NCI-H2171 (cell line): ENCODE measurements at regions not wholly inside any gene's neighbourhood (a gene's known extent, or its start where the extent isn't known, plus 50 kb on each side); places are given as distances from the start of the nearest gene placed in this dataset.

Source experiments
- DNase-seq: peaks from one replicate; lab custom pipeline; 2025; lab: John Stamatoyannopoulos, UW

GRCh38 chr2:2694746-2695145 is 363.7 kb upstream of the MYT1L start:
- no peak for DNase-seq

DNA sequence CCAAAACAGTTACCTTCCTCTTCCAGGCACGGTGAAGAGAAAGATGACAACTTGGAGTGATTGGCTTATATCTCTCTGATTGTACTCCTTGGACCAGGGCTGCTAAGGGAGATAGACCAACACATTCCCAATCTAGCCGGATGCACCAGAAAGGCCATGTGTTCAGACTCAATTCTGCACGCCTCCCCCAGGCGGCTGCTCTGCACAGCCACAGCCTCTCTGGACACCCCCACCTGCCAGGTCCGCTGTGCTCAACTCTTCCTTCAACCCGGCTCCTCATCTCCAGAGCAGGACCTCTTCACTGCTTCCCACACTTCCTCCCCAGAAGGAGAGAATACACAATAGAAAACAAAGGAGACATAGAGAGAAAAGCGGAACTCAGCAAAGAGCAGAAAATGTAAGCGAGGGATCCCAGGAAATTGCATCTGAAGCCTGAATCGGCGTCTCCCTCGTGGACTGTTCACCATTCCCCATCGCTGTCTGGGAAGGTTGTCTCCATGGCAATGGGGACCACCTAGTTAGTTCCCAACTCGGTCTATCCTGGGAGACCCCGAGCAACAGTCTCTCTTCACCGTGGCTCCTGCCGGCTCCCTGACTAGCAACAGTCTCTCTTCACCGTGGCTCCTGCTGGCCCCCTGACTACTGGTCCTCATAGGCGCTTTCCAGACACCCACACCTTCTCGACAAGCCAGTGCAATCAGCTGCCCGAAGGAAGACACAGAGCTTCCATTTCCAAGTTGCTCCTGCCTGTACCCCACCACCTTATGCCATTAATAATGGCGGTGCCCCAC is 361.7 kb upstream of the MYT1L start:
- no peak for DNase-seq

DNA sequence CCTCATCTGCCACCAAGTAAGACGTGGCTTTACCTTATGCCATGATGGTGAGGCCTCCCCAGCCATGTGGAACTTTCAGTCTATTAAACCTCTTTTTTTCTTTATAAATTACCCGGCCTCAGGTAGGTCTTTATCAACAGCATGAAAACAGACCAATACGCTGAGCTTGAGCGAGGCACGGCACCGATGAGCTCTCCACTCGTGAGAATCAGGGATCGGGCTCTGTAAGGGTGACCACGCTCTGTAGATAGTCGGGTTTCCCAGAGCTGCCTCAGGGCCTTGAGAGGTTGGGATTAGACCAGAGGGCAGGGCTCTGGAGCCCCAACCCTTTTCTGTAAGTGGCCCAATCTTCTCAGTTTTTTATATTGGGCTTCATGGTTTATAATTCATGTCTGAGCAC is 360.3 kb upstream of the MYT1L start:
- no peak for DNase-seq

DNA sequence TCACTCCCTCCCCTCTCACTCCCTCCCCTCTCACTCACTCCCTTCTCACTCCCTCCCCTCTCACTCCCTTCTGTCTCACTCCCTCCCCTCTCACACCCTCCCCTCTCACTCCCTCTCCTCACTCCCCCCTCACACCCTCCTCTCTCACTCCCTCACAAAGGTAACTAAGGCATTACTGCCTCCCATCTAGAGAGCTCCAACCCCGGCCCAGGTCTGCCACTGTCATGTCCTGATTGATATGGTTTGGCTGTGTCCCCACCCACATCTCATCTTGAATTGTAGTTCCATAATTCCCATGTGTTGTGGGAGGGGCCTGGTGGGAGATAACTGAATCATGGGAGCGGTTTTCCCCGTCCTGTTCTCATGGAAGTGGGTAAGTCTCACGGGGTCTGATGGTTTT is 359.9 kb upstream of the MYT1L start:
- DNase-seq = no peak

DNA sequence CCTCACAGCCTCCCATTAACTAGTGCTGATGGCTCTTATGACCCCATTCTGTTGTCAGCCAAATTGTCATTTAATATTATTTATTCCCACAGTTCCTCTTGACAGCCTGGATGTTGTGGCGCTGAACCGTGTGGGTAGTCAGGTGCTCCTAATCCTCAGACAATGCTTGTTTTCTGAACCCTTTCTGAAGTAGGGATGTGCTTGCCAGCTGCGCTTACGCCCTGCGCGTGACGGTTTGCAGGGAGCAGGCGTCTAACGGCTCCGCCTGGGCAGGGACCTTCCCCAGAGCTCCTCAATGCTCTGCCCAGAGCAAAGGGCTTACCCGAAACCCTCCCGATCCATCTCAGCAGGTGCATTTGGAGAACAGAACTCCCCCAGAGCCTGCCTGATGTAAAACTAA is 358.2 kb upstream of the MYT1L start:
- DNase-seq = no peak

- no peak for DNase-seq
Observed at GRCh38 chr2:2688254-2688653, 357.2 kb upstream of the MYT1L start.

DNA sequence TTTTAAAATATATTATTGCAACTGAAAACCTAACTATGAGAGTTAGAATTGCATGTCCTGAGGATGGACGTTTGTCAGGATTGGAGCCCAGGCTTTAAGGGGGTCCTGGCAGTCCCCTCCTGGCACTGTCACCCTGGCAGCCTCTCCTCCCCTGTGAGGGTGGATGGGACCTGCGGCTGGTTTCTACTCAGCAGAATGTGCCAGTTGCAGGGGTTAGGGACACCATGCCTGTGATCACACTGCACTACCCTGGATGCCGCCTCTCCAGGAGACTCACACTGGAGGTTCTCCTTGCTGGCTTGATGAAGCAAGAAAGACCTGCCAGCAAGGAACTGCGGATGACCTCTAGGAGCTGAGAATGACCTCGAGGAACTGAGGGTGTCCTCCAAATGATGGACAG is 356.7 kb upstream of the MYT1L start:
- no peak for DNase-seq

- DNase-seq = no peak
Observed at GRCh38 chr2:2686222-2686621, 355.1 kb upstream of the MYT1L start.

GRCh38 chr2:2683606-2684224 is 352.6 kb upstream of the MYT1L start:
- DNase-seq = no peak

DNA sequence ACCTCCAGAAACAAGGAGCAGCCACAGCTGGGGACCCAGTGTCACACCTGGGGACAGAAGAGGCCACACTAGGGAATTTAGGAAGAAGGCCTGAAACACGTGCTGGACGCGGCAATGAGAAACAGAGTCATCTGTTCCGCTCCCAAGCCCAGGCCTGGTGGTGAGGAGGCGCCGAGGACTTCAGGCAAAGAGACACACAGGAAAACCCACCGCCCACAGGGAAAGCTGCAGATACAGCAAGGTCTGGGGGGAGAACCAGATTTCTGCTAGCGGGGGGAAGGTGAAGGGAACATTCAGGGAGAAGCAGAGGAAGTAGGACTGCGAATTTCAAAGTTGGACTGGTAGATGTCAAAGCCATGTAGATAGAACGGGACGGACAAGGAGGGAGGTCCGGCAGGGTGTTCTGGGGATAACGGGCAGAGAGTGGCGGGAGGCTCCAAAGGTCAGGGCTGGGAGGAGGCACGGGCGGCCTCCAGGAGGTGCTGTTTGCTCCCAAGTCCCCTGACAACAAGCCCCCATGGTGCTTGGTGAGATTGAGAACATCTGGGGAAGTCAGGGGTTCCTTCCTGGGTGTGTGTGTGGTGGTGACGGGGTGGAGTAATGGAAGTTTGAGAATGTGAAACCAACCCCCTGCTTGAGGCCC is 351.7 kb upstream of the MYT1L start:
- no peak for DNase-seq

DNA sequence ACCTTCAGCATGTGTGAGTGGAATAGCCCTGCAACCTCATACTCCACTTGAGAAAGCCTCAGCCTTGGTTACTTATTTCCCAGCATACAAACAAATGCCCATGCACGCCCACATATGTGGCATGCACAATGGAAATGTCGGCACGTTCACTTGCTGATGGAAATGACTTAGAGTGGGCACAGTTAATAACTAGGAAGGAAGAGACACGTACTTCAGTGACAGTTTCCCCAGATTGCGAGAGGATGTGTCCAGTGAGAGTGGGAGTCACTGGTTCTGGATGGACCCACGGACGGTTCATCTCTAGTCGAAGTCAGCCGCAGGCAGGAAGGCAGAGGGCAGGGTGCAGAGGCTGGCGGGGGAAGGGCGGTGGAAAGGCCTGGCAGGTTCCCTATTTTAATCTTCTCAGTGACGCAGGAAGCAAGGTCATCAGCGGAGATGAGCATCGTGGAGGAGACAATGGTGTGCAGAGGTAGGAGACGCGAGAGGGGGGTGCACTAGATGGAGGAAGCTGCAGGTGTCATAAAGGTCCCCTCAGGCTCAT is 350.7 kb upstream of the MYT1L start:
- DNase-seq = no peak

GRCh38 chr2:2681085-2681484 is 350.0 kb upstream of the MYT1L start:
- DNase-seq = no peak

- no peak for DNase-seq
Observed at GRCh38 chr2:2674831-2675230, 343.8 kb upstream of the MYT1L start.

DNA sequence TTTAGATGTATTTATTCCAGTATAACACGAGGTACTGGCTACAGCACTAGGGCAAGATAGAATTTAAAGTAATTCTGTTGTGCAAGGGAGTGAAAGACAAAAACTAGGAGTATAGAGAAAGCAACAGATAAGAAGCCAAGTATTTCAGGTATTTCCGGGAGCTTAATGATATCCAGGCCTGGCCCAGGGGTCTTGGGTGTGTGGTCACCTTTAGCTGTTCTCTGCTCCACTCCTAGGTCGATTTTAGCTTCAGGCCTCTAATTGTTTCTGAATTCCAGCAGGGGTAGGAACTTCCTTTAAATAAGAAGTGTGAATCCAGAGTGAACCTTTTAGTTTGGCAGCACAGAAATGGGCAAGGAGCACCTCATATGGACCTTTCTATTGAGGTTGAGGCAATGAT is 342.3 kb upstream of the MYT1L start:
- no peak for DNase-seq

- DNase-seq = no peak
Observed at GRCh38 chr2:2672249-2672648, 341.2 kb upstream of the MYT1L start.

DNA sequence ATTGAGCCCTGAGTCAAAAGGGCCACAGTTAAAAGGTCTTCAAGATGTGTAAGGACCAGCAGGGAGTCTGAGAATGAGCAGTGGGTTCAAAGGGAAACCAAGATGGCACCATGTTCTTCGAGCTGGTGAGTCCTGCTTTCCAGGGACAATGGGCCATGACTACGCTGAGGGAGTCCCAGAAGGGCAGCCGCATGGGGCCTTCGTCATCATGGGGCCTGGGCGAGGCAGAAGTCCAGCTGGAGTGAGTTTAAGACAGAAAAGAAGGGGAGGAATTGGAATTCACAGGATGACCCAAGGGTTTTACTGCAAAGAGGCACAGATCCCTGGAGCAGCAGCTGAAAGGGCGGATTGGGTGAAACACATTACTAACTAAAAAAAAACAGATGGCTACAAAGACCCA is 340.8 kb upstream of the MYT1L start:
- no peak for DNase-seq

DNA sequence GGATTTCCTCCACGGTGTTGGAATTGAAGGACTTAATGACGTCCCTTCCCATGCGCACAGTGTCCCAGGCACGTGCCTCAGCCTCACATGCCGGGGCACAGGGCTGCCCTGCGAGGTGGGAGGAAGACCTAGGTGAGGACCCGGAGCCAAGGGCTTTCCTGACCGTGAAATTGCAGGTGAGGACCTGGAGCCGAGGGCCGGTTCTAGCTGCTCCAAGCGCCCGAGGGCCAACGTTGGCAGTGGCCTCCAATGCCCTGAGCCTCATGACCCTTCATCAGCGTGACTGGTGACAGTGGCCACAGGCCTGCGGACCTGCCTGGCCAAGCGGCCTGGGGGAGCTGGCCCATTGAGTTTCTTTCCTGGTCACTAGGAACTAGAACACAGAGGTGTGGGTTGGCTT is 338.2 kb upstream of the MYT1L start:
- no peak for DNase-seq

GRCh38 chr2:2668681-2669265 is 337.7 kb upstream of the MYT1L start:
- no peak for DNase-seq

- no peak for DNase-seq
Observed at GRCh38 chr2:2667690-2668089, 336.6 kb upstream of the MYT1L start.

- DNase-seq = no peak
Observed at GRCh38 chr2:2665834-2666133, 334.7 kb upstream of the MYT1L start.

DNA sequence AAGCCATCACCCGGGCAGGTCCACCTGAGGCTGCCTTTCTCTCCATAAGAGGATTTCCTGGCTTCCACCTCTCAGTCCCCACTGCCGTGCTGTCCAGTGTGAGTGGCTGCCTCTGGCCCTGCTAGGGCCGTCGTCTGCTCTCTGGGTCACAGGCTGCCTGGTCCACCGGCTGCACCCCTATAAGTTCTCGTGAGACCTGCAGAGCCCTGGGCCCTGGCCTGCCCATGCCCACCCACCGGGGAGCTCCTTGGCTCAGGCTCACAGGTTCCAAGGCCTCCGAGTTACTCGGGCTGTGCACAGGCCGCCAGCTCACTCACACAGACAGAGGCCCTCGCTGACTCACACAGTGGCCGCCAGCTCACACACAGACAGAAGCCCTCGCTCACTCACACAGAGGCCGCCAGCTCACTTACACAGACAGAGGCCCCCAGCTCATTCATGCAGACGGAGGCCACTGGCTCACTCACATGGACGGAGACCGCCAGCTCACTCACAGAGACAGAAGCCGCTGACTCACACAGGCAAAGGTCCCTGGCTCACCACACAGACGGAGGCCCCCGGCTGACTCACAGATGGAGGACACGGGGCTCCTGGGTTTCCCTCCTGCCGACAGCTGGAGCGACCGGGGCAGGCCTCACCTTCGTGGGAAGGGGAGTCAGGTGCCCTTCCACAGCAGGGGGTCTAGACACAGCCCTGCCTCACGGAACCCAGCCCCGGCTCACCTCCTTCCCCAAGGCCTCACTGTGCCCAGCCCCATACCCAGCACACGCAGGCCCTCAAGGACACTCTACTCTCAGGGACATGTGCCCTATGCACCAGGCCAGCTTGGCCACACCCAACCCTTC is 334.1 kb upstream of the MYT1L start:
- peak; percentile 57 for DNase-seq

DNA sequence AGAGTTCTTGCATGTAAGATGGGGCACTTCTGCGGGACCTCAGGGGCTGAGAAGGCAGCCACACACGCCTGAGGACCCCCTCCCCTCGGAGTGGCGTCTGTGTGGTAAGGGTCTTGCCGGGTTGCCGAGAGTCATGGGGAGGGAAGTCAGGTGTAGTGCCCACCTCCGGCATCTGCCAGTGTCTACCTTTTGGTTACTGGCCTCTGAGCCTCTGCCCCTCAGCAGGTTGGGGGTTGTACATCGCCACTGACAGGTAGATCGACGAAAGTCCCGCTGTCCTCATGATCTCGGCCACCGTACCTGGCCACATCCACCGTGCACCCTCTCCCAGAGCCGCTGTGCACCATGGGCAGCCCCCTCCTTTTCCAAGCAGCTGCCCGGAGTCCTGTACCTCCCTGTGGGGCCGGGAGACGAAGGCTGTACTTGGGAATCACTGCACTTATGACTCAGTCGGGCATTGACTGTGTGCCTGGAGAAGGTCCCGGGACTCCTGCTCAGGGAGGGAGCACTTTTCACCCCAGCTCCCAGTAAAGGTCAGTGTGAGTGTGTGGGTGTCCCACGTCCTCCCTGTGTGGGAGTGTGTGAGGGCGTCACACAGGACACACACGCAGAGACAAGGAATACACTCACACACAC is 332.4 kb upstream of the MYT1L start:
- no peak for DNase-seq
